GM18498 (cell line): ENCODE measurements at regions not wholly inside any gene's neighbourhood (a gene's known extent, or its start where the extent isn't known, plus 50 kb on each side); places are given as distances from the start of the nearest gene placed in this dataset.

Source experiments
- ATAC-seq: cut with Tn5 transposase; IDR thresholded peaks from one replicate; pipeline ENCODE4 v1.9.1; 2021; ENCODE audit warnings: mild to moderate bottlenecking, moderate library complexity; ENCODE audit not compliant: unreplicated experiment

GRCh38 chr10:63735305-63735704 is 214.1 kb downstream of the REEP3 start:
- no peak for ATAC-seq

GRCh38 chr10:63738410-63738809 is 217.2 kb downstream of the REEP3 start:
- no peak for ATAC-seq

GRCh38 chr10:63744060-63744941 is 223.1 kb downstream of the REEP3 start:
- ATAC-seq, result no peak

- ATAC-seq, result no peak
These were observed 228.7 kb downstream of the REEP3 start for GRCh38 chr10:63749915-63750314.

GRCh38 chr10:63751836-63752235 is 230.6 kb downstream of the REEP3 start:
- no peak for ATAC-seq

- ATAC-seq, result no peak
These were observed 231.1 kb downstream of the REEP3 start for GRCh38 chr10:63752318-63752717.

GRCh38 chr10:63753808-63754207 is 232.6 kb downstream of the REEP3 start:
- no peak for ATAC-seq

GRCh38 chr10:63755441-63755840 is 234.2 kb downstream of the REEP3 start:
- ATAC-seq, result no peak

GRCh38 chr10:63757067-63757466 is 235.9 kb downstream of the REEP3 start:
- ATAC-seq, result no peak

- ATAC-seq, result no peak
These were observed 236.9 kb downstream of the REEP3 start for GRCh38 chr10:63758080-63758479.

GRCh38 chr10:63759335-63759734 is 238.1 kb downstream of the REEP3 start:
- no peak for ATAC-seq

GRCh38 chr10:63760034-63760707 is 239.0 kb downstream of the REEP3 start:
- ATAC-seq, result no peak

GRCh38 chr10:63760708-63761047 is 239.5 kb downstream of the REEP3 start:
- no peak for ATAC-seq

GRCh38 chr10:63761243-63761642 is 240.0 kb downstream of the REEP3 start:
- no peak for ATAC-seq

- no peak for ATAC-seq
These were observed 242.5 kb downstream of the REEP3 start for GRCh38 chr10:63763744-63764143.

GRCh38 chr10:63765126-63765525 is 243.9 kb downstream of the REEP3 start:
- no peak for ATAC-seq

- no peak for ATAC-seq
These were observed 245.5 kb downstream of the REEP3 start for GRCh38 chr10:63766745-63767137.

- no peak for ATAC-seq
These were observed 246.1 kb downstream of the REEP3 start for GRCh38 chr10:63767138-63767801.

- ATAC-seq, result no peak
These were observed 248.2 kb downstream of the REEP3 start for GRCh38 chr10:63769367-63769766.

GRCh38 chr10:63770523-63770922 is 249.3 kb downstream of the REEP3 start:
- ATAC-seq, result no peak

GRCh38 chr10:63772491-63772890 is 251.3 kb downstream of the REEP3 start:
- no peak for ATAC-seq

GRCh38 chr10:63773106-63773505 is 251.9 kb downstream of the REEP3 start:
- no peak for ATAC-seq
